DND-41 (cell line): ENCODE measurements at regions not wholly inside any gene's neighbourhood (a gene's known extent, or its start where the extent isn't known, plus 50 kb on each side); places are given as distances from the start of the nearest gene placed in this dataset.

Experiments
- CTCF ChIP-seq: IDR thresholded peaks from 2 replicates; pipeline ENCODE4 v1.5.1; 2012; ENCODE audit warnings: borderline replicate concordance, low read length, moderate library complexity, mild to moderate bottlenecking; ENCODE audit not compliant: poor library complexity, severe bottlenecking; ENCODE audit errors: extremely low read depth
- EZH2 ChIP-seq: IDR thresholded peaks from 3 replicates; pipeline ENCODE4 v1.6.1; 2012; ENCODE audit warnings: borderline replicate concordance, low read depth, mild to moderate bottlenecking, moderate library complexity, low read length, inconsistent platforms; ENCODE audit not compliant: severe bottlenecking

GRCh38 chr9:105171076-105171475, 73.4 kb upstream of the SLC44A1 start:
- TF ChIP-seq CTCF (no peak), EZH2 (no peak)
